GM19035 (cell line): ENCODE measurements at regions not wholly inside any gene's neighbourhood (a gene's known extent, or its start where the extent isn't known, plus 50 kb on each side); places are given as distances from the start of the nearest gene placed in this dataset.
"Not testable (repeated sequence)": the region's sequence is repeated elsewhere in the genome, so short reads cannot be mapped to it uniquely, and the experiment has no call there.

Experiments used
- ATAC-seq: cut with Tn5 transposase; IDR thresholded peaks from one replicate; pipeline ENCODE4 v1.9.1; 2021; ENCODE audit not compliant: unreplicated experiment

- no peak for ATAC-seq
Observed at GRCh38 chr18:47417807-47418206, 166.3 kb upstream of the SKOR2 start.

DNA sequence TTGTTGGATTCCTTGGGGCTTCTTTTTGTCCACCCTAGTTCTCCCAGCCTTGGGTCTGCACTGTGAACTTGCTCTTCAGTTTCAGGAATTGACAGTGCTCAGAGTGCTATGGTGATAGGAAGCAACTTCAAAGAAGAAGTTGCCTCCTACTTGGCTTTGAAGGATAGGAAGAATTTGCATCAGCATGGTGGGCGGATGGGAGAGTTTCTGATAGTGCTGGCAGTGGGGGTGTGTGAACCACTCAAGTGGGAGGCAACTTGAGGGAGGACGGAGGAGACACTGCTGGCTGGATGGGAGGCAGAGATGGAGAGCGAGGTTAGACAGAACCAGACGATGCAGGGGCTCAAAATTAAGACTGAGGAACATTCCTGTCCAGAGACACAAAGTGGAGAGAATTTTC lies 164.4 kb upstream of the SKOR2 start:
- no peak for ATAC-seq

DNA sequence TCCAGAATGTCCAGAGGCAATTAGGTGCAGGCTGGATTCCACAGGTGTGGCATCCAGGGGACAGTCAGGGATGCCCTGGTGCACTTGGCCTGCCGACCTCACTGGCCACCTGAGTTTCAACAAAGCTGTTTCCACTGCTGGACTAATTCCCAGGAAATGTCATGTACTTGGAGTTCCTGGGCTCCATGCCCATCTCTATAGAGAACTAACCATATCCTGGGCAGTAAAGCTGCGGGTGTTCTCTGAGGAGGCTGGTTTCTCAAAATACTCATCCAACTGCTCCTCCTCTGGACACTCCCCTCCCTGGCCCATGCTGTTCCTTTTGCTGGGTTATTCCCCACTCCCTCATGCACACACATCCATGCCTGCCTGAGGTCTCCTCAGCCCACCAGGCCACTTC lies 161.9 kb upstream of the SKOR2 start:
- ATAC-seq: no peak

- ATAC-seq: no peak
Observed at GRCh38 chr18:47412924-47413323, 161.5 kb upstream of the SKOR2 start.

DNA sequence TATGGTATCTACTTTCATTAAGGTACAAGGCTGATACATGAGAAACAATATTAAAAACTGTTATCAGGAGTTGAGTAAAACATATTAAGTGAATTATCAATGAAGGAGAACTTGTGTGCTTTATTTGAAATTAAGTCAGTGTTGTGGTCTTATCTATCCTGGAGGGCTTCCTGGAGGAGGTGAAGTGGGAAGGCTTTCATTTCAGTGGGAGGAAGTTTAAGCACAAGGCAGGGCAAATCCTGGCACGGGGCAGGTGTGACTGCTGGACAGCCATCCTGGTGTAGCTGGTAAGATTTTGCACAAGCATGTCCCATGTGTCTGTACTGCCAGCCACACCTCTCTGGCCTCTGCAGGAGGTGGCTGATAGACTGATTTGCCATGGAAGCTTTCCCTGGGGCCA lies 159.7 kb upstream of the SKOR2 start:
- no peak for ATAC-seq

DNA sequence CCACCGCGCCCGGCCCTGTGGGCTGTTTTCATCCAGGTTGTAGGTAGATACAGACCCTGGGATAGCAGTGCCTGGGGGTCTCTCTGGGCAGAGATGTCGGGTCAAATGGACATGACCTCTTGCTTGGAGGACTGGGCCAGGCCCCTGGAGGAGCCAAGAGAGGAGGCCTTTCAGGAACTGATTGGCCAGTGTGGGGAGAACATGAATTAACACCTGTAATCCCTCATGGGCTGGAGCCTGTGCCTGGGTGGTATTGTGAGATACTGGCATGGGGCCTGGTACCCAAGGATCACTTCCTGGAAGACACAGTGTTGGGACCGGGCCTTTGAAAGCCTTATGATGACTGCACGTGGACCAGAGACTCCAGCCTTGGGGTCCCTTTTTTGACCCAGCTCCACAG lies 158.7 kb upstream of the SKOR2 start:
- no peak for ATAC-seq

DNA sequence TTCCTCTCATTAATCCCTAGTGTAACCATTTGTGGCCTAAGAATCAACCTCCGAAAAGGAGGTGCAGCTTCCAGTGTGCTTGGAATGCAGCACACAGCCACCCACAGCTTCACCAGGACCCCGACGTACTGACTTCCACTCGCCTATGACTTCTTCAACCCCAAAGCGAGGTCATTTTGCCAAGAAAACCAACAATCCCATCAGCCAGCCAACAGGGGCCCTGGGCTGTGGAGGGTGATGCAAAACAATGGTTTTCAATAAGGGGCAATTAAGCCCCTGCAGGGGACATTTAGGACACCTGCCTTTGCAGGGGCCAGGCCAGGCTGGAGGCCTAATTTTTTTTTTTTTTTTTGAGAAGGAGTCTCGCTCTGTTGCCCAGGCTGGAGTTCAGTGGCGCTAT lies 158.1 kb upstream of the SKOR2 start:
- ATAC-seq: no peak

DNA sequence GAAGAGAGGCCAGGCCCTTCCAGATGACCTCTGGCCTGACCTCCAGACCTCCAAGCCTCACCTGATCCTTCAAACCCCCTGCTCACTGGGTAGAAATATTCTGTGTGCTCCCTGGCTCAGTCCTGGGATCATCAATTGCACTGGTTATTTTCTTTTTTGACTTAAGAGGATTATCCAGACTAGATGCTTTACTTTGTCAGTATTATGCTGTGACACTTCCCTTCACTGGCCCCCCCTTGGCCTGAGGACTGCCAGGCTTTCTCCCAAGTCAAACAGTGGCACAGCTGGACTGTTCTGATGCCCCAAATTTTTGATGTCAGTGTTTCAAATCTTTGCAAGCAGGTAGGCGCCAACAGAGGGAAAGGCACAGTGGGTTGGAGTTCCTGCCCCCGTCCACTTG lies 156.3 kb upstream of the SKOR2 start:
- no peak for ATAC-seq

- ATAC-seq: no peak
Observed at GRCh38 chr18:47404845-47405244, 153.4 kb upstream of the SKOR2 start.

DNA sequence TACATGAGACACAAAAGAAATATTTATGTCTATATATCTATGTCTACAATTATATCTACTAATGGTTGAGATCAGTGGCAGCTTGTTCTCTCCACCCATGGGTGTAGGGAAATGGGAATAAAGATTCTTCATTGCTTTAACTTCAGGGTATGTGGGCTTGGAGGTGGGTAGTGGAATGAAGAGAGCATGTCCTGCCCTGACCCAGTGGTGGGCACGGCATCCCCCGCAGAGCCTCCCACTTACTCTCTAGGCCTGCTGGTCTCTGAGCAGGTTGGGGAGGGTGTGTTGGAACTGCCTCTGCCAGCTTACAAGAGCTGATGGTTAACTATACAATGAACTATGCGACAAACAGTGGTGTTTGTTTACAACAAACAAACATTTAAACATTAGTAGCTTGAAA lies 152.5 kb upstream of the SKOR2 start:
- no peak for ATAC-seq

DNA sequence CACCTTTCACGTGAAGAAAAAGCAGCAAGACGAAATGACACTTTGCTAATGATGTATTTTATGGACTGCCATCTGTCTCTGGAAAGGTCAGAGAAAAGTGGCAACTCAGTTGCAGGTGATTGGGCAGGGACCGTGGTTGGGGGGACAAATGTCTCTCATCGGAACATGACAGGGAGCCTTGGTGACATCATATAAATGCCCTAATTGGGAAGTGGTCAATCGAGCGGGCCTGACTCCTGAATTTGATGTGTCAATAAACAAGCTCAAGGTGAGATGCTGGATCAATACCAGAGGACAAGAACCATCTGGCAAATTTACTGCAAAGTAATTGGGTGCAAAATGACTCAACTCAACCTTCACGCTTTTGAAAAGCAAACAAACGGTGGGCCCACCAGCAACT lies 151.9 kb upstream of the SKOR2 start:
- no peak for ATAC-seq

- ATAC-seq: no peak
Observed at GRCh38 chr18:47399475-47399874, 148.0 kb upstream of the SKOR2 start.

DNA sequence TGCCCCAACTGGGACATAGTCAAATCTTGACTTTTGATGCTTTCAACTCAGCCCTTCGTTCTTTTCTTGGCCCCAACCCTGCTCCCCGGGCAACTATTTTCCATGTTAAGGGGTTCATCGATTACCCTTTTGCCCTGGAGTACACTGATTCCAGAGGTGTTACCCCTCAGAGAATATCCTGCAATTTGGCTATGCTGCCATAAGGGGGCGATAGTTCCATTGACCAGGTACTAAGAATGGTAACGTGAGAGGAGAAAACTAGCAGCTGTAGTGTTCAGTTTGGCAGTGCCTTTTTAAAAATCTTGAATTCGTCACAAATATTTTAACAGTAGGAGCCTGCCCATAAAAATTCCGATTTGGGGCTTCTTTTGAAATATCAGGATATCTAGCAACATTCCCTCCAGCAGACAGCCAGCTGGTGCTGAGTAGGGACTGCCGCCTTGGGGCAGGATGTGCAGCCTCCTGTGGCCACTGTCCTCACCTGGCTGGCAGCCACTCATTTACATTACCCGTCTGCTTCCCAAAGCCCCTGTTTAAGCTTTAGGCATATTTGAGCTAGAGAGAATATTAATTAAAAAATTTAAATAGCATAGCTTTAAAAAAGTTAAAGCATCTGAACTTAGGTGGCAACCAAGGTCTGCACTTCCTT lies 146.3 kb upstream of the SKOR2 start:
- ATAC-seq: no peak

GRCh38 chr18:47391665-47392064 lies 140.2 kb upstream of the SKOR2 start:
- ATAC-seq: no peak

- no peak for ATAC-seq
Observed at GRCh38 chr18:47390410-47391024, 139.1 kb upstream of the SKOR2 start.

DNA sequence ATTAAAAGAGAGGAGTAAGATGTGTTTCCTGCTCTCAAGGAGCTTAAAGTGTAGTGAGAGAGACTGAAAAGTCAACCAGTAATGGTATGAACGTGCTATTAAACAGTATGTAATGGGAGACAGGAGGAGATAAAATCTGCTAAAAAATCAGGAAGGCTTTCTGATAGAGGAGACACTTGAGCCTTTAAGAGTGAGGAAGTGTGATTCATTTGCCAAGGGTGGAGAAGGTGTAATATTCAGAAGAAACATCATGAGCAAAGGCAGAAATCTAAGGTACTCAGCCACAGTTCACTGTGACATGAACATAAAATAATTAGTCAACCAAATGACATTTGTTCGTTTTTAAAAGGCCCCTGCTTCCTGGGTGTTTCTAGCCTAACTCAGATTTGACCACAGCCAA lies 137.8 kb upstream of the SKOR2 start:
- ATAC-seq: no peak

DNA sequence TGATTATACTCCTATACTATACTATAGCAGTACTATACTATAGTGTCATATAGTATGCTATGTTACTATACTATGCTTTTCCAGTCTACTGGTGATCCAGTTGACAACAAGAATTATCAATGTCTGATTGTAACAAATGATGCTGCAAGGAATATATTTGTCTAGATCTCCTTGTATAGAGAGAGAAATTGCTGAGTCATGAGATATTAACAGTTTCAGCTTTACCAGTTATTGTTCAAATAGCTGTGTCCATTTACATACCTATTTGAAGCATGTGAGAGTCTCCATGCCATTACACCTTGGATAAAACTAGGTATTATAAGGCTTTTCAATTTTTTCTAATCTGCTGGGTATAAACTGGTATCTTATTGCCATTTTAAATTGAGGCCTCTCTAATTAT lies 136.4 kb upstream of the SKOR2 start:
- no peak for ATAC-seq

DNA sequence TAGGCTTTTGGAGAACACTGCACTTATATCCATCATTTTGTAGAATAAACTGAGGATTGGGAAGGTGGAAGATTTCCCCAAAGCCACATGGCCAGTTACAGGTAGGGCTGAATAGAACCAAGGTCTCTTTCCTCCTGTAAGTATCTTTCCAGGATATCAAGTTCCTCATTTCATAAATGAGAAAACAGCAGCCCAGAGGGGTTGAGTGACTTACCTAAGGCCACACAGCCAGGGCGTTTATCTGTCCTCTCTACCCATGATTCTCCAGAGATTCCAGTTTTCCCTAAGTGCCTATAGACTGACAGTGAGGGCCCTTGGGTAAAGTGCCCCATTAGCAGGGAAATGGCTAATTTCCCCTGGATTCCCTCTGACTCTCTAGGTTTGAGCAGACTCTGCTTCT lies 132.3 kb upstream of the SKOR2 start:
- no peak for ATAC-seq

- no peak for ATAC-seq
Observed at GRCh38 chr18:47381975-47382570, 130.6 kb upstream of the SKOR2 start.

- no peak for ATAC-seq
Observed at GRCh38 chr18:47380153-47380552, 128.7 kb upstream of the SKOR2 start.

DNA sequence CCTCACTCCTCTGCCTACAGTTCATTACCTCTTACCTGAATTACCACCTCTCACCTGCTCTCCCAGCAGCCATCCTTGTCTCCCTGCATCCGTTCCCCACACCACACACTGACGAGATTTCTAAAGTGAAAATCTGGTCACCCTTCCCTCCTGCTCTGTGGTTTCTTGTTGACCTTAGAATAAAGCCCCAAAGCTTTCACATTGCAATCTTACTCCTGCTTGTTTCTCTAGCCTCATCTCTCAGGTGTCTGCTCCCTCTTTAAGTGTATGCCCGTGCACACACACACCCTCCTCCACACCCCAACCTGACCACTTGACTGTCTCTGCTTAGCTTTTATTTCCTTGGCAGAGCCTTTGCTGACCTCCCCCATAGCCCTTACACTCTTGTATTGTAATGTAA lies 122.0 kb upstream of the SKOR2 start:
- ATAC-seq: no peak

GRCh38 chr18:47370052-47370451 lies 118.6 kb upstream of the SKOR2 start:
- ATAC-seq: no peak

DNA sequence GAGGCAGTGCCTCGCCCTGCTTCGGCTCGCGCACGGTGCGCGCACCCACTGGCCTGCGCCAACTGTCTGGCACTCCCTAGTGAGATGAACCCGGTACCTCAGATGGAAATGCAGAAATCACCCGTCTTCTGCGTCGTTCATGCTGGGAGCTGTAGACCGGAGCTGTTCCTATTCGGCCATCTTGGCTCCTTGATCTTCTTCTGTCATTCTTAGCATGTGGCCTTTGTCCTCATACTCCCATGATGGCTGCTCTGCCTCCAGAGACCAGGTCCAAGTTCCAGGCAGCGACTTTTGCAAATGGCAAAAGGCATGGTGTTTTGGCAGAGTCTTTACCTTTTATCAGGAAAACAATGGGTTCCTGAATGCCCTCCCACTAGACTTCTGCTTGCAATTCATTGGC lies 102.6 kb upstream of the SKOR2 start:
- not testable (repeated sequence) for ATAC-seq
